ENCODE measurements at regions not wholly inside any gene's neighbourhood (a gene's known extent, or its start where the extent isn't known, plus 50 kb on each side); places are given as distances from the start of the nearest gene placed in this dataset.
A peak's percentile ranks its signal among the peaks of the same experiment; 100 is the strongest.

DNA sequence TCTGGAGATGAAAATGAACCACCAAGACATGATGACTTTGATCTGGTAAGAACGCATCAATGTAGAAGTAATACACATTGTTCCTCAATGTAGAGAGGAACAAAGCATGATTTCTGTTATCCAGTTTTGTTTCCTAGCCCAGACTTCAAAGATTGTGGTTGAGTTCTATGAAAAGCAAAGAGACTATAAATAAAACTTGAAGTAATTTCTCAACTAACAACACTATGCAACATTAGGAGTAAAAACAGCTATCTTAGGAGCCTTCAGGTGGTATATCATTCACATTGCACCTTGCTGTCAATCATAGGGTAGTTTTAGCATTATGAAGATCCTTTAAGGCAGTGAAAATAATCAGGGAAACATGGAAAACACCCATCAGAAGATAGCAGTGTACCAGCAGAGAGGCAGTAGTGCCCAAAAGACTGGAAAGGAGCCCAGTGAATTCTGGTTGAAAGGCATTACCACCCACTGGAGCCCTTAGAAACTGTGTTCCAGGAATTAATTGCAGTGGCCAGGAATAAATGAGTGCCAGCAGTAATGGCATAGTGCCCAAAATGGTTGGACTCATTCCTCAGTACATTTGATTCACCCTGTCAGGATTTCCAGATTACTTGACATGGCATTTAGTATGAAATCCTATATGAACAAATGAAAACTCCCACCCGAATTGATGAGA lies 300.7 kb upstream of the CXXC4 start:
- TF ChIP-seq CEBPB (IDR thresholded peaks at IDR 0.05) (no peak), FOXM1 (IDR thresholded peaks at IDR 0.05; ENCODE audit: borderline replicate concordance, low read depth) (no peak), EGR1 (IDR thresholded peaks at IDR 0.05) (no peak), NFIC (IDR thresholded peaks at IDR 0.05) (0 out of 2 replicates have a peak, but pooled peaks have one; percentile 25)
- TF ChIP-seq, protein P1, sequence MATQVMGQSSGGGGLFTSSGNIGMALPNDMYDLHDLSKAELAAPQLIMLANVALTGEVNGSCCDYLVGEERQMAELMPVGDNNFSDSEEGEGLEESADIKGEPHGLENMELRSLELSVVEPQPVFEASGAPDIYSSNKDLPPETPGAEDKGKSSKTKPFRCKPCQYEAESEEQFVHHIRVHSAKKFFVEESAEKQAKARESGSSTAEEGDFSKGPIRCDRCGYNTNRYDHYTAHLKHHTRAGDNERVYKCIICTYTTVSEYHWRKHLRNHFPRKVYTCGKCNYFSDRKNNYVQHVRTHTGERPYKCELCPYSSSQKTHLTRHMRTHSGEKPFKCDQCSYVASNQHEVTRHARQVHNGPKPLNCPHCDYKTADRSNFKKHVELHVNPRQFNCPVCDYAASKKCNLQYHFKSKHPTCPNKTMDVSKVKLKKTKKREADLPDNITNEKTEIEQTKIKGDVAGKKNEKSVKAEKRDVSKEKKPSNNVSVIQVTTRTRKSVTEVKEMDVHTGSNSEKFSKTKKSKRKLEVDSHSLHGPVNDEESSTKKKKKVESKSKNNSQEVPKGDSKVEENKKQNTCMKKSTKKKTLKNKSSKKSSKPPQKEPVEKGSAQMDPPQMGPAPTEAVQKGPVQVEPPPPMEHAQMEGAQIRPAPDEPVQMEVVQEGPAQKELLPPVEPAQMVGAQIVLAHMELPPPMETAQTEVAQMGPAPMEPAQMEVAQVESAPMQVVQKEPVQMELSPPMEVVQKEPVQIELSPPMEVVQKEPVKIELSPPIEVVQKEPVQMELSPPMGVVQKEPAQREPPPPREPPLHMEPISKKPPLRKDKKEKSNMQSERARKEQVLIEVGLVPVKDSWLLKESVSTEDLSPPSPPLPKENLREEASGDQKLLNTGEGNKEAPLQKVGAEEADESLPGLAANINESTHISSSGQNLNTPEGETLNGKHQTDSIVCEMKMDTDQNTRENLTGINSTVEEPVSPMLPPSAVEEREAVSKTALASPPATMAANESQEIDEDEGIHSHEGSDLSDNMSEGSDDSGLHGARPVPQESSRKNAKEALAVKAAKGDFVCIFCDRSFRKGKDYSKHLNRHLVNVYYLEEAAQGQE (IDR thresholded peaks at IDR 0.05; ENCODE audit: low read depth) = no peak

DNA sequence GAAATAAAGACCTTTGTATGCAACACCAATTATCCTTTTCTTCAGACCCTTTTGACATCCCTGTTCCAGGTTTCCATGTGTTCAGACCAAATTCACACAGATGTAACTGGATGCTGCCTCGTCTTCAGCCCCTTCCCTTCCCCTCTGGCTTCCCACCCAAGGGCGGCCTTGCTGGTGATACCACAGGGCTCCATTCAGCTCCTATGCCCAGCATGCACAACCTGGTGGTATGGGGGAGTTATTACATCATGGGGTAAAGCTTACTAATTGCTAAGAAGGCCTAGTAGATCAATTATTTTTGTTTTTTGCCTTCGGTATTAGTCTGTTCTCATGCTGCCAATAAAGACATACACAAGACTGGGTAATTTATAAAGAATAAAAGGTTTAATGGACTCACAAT lies 317.0 kb upstream of the CXXC4 start:
- TF ChIP-seq ZBTB7A (IDR thresholded peaks at IDR 0.05; ENCODE audit: low read depth) (no peak), FOXM1 (IDR thresholded peaks at IDR 0.05; ENCODE audit: borderline replicate concordance, low read depth) (no peak), EGR1 (IDR thresholded peaks at IDR 0.05) (no peak), TAF1 (IDR thresholded peaks at IDR 0.05; ENCODE audit: low read depth) (no peak), CEBPB (IDR thresholded peaks at IDR 0.05) (no peak), TEAD4 (IDR thresholded peaks at IDR 0.05) (no peak), RAD21 (IDR thresholded peaks at IDR 0.05; ENCODE audit: low read depth) (no peak), CREB1 (IDR thresholded peaks at IDR 0.05; ENCODE audit: low read depth) (no peak), YY1 (IDR thresholded peaks at IDR 0.05; ENCODE audit: low read depth) (no peak), EP300 (IDR thresholded peaks at IDR 0.05; ENCODE audit: borderline replicate concordance) (no peak), NFIC (IDR thresholded peaks at IDR 0.05) (no peak), TCF12 (IDR thresholded peaks at IDR 0.05; ENCODE audit: low read depth) (no peak)
- TF ChIP-seq, protein P2, sequence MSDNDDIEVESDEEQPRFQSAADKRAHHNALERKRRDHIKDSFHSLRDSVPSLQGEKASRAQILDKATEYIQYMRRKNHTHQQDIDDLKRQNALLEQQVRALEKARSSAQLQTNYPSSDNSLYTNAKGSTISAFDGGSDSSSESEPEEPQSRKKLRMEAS (IDR thresholded peaks at IDR 0.05) = no peak
- TF ChIP-seq, protein P3, sequence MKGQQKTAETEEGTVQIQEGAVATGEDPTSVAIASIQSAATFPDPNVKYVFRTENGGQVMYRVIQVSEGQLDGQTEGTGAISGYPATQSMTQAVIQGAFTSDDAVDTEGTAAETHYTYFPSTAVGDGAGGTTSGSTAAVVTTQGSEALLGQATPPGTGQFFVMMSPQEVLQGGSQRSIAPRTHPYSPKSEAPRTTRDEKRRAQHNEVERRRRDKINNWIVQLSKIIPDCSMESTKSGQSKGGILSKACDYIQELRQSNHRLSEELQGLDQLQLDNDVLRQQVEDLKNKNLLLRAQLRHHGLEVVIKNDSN (IDR thresholded peaks at IDR 0.05) = no peak
- TF ChIP-seq, protein P1 (IDR thresholded peaks at IDR 0.05; ENCODE audit: low read depth) = no peak

DNA sequence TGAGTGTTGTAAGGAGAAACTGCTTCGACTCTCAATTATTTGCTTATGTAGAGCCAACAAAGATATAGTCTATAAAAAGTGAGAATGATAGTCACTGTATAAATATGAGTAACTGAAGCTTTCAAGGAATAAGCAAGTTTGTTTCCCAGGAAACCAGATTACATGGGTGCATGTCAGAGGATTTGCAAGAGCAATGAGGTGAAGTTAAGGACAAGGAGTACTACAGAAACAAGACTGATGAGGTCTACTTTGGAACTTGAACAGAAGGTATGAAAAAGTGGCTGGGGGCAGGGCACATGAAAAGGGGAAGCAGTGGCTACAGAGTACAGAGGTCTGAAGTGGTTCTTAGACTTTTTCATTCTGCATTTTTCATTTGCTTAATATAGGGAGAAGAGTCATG lies 321.0 kb upstream of the CXXC4 start:
- no peak for TF ChIP-seq NFIC (IDR thresholded peaks at IDR 0.05)
- TF ChIP-seq EGR1 (IDR thresholded peaks at IDR 0.05) = no peak
- no peak for TF ChIP-seq ZBTB7A (IDR thresholded peaks at IDR 0.05; ENCODE audit: low read depth)

DNA sequence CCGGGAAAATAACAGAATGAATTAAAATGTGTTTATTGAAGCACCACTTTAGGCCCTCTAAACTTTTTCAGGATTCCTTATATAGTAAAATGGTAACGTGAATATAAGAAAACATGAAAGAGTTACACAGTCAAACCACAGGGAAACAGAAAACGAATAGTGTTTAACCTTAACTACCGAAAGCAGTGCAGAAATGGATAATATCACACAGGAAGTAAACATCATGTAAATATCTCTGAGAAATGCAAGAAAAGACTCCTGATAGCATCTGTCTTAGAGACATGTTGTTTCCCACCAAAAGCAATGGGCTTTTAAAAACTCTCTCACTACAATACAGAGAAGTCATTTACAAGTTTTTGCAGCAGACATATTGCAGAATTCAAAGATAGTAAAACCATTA lies 323.9 kb upstream of the CXXC4 start:
- no peak for TF ChIP-seq TCF12 (IDR thresholded peaks at IDR 0.05; ENCODE audit: low read depth)
- TF ChIP-seq EGR1 (IDR thresholded peaks at IDR 0.05) = no peak
- no peak for TF ChIP-seq YY1 (IDR thresholded peaks at IDR 0.05; ENCODE audit: low read depth)
- no peak for TF ChIP-seq RAD21 (IDR thresholded peaks at IDR 0.05; ENCODE audit: low read depth)
- no peak for TF ChIP-seq NFIC (IDR thresholded peaks at IDR 0.05)
- TF ChIP-seq, protein P3 (IDR thresholded peaks at IDR 0.05) = no peak
- TF ChIP-seq CEBPB (IDR thresholded peaks at IDR 0.05) = no peak
- TF ChIP-seq, protein P2 (IDR thresholded peaks at IDR 0.05) = no peak
- TF ChIP-seq TEAD4 (IDR thresholded peaks at IDR 0.05) = no peak
- TF ChIP-seq CREB1 (IDR thresholded peaks at IDR 0.05; ENCODE audit: low read depth) = no peak
- TF ChIP-seq, protein P1 (IDR thresholded peaks at IDR 0.05; ENCODE audit: low read depth) = no peak
- TF ChIP-seq ZBTB7A (IDR thresholded peaks at IDR 0.05; ENCODE audit: low read depth) = no peak
- TF ChIP-seq TAF1 (IDR thresholded peaks at IDR 0.05; ENCODE audit: low read depth) = no peak
- TF ChIP-seq EP300 (IDR thresholded peaks at IDR 0.05; ENCODE audit: borderline replicate concordance) = no peak
- TF ChIP-seq FOXM1 (IDR thresholded peaks at IDR 0.05; ENCODE audit: borderline replicate concordance, low read depth) = no peak

Data from Ishikawa (cell line).